NT2/D1 (cell line): ENCODE measurements at regions not wholly inside any gene's neighbourhood (a gene's known extent, or its start where the extent isn't known, plus 50 kb on each side); places are given as distances from the start of the nearest gene placed in this dataset.

Source experiments
- YY1 ChIP-seq: IDR thresholded peaks from 2 replicates; pipeline ENCODE4 v1.6.1; 2011; ENCODE audit not compliant: insufficient read length, insufficient read depth
- ZNF274 ChIP-seq: IDR thresholded peaks from 2 replicates; pipeline ENCODE4 v1.6.1; 2011; ENCODE audit warnings: mild to moderate bottlenecking, low read depth, low read length

- TF ChIP-seq YY1 = no peak
- TF ChIP-seq ZNF274 = no peak
Measured at GRCh38 chr4:152207378-152207720, 328.5 kb downstream of the FBXW7 start.
